Fibroblast of lung (primary cell): ENCODE measurements at regions not wholly inside any gene's neighbourhood (a gene's known extent, or its start where the extent isn't known, plus 50 kb on each side); places are given as distances from the start of the nearest gene placed in this dataset.
"Not testable (repeated sequence)": the region's sequence is repeated elsewhere in the genome, so short reads cannot be mapped to it uniquely, and the experiment has no call there.

Experiments
- EZH2 ChIP-seq: IDR thresholded peaks from 2 replicates; pipeline ENCODE4 v1.5.1; 2012; ENCODE audit warnings: low read length, control low read depth, mild to moderate bottlenecking; ENCODE audit errors: missing control alignments
- TF ChIP-seq, protein P1 (sequence below), 2 donors: IDR thresholded peaks in 1 of 2; conservative IDR thresholded peaks in 1 of 2; 1 replicate in 1 of 2; 2 replicates in 1 of 2; pipeline ENCODE4 v1.5.1; 2011 to 2012; ENCODE audit warnings: low read length in 2 of 2, control low read depth in 1 of 2, inconsistent platforms in 1 of 2, low read depth in 1 of 2, mild to moderate bottlenecking in 1 of 2

DNA sequence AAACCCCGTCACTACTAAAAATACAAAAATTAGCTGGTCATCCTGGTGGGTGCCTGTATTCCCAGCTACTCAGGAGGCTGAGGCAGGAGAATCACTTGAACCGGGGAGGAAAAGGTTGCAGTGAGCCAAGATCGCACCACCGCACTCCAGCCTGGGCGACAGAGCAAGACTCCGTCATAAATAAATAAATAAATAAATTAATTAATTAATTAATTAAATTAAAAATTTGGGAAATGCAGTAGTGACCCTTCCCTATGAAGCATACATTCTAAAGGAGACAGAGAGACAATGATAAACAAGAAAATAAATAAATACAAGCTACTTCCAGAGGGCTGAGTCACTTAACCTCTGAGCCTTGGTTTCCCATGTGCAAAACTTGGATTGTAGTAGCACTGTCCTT lies 383.6 kb upstream of the MAF start:
- TF ChIP-seq, protein P1, sequence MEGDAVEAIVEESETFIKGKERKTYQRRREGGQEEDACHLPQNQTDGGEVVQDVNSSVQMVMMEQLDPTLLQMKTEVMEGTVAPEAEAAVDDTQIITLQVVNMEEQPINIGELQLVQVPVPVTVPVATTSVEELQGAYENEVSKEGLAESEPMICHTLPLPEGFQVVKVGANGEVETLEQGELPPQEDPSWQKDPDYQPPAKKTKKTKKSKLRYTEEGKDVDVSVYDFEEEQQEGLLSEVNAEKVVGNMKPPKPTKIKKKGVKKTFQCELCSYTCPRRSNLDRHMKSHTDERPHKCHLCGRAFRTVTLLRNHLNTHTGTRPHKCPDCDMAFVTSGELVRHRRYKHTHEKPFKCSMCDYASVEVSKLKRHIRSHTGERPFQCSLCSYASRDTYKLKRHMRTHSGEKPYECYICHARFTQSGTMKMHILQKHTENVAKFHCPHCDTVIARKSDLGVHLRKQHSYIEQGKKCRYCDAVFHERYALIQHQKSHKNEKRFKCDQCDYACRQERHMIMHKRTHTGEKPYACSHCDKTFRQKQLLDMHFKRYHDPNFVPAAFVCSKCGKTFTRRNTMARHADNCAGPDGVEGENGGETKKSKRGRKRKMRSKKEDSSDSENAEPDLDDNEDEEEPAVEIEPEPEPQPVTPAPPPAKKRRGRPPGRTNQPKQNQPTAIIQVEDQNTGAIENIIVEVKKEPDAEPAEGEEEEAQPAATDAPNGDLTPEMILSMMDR (conservative IDR thresholded peaks at IDR 0.05 in 1 of 2, IDR thresholded peaks at IDR 0.05 in 1 of 2; ENCODE audit: low read depth in 1 of 2, low read length in 2 of 2): not testable (repeated sequence)
- not testable (repeated sequence) for TF ChIP-seq EZH2
